WTC11 (cell line): ENCODE measurements at regions not wholly inside any gene's neighbourhood (a gene's known extent, or its start where the extent isn't known, plus 50 kb on each side); places are given as distances from the start of the nearest gene placed in this dataset.

Experiments
- CTCF ChIP-seq: fragments of 200-600 bp; IDR thresholded peaks from 2 replicates; pipeline ENCODE4 v1.8.0; 2022; ENCODE audit warnings: antibody characterized with exemption
- ZNF263 ChIP-seq: sonication (generic); formaldehyde crosslinking; IDR thresholded peaks from 2 replicates; pipeline ENCODE4 v1.8.1; 2022; ENCODE audit warnings: low read depth, mild to moderate bottlenecking, moderate library complexity, missing genetic modification reagents

GRCh38 chr13:37270226-37271001 is 164.9 kb upstream of the CSNK1A1L start:
- TF ChIP-seq ZNF263 (CRISPR knock-in tag) (no peak), CTCF (no peak)
